Psoas muscle (tissue), 7 donors: ENCODE measurements at regions not wholly inside any gene's neighbourhood (a gene's known extent, or its start where the extent isn't known, plus 50 kb on each side); places are given as distances from the start of the nearest gene placed in this dataset.

ENCODE experiments used
- ATAC-seq, 4 donors: fragments of 200-7000 bp; cut with Tn5 transposase; one replicate each; pipeline ENCODE4 v1.9.1; 2020; ENCODE audit warnings: moderate library complexity in 3 of 4, mild to moderate bottlenecking in 2 of 4
- DNase-seq, 2 donors: peaks; one replicate each; pipeline ENCODE4 v3.0.0-alpha.2; 2020
- H3K27ac ChIP-seq: fragments of 200-600 bp; one replicate; pipeline ENCODE4 v1.8.0; 2022
- H3K27me3 ChIP-seq, 3 donors: fragments of 200-600 bp in 1 of 3; one replicate each; pipeline versions ENCODE4 v1.6.1 to v1.8.0; 2013 to 2022; ENCODE audit warnings: low read length in 2 of 3, mild to moderate bottlenecking in 2 of 3, moderate library complexity in 1 of 3; ENCODE audit not compliant: insufficient read depth in 3 of 3
- H3K36me3 ChIP-seq, 2 donors: fragments of 200-600 bp in 1 of 2; one replicate each; pipeline versions ENCODE4 v1.6.1 to v1.8.0; 2013 to 2022; ENCODE audit warnings: low read depth in 1 of 2, mild to moderate bottlenecking in 1 of 2, moderate library complexity in 1 of 2; ENCODE audit not compliant: insufficient read depth in 1 of 2
- H3K4me1 ChIP-seq: fragments of 200-600 bp; one replicate; pipeline ENCODE4 v1.8.0; 2022
- H3K4me3 ChIP-seq: fragments of 200-600 bp; one replicate; pipeline ENCODE4 v1.8.0; 2022; ENCODE audit warnings: mild to moderate bottlenecking
- H3K9me3 ChIP-seq: fragments of 200-600 bp; one replicate; pipeline ENCODE4 v1.8.0; 2022
- WGBS, 3 donors: extraction: QIAGEN DNeasy Blood & Tissue Kit; methylation state at CpG; one replicate each; pipeline versions ENCODE4 v1.1.6 to v1.1.7; 2013; 5-methylcytosine and 5-hydroxymethylcytosine counted together
- intact Hi-C, 2 donors: fragments of 100-400 bp; cut with DNase I; formaldehyde crosslinking; loops; one replicate each; pipeline versions ENCODE4 v1.11.0 to v1.14.2; 2022
- TF ChIP-seq, protein P1 (sequence below): fragments of 200-600 bp; IDR thresholded peaks from one replicate; pipeline ENCODE4 v1.8.0; 2022; ENCODE audit warnings: antibody characterized with exemption
- donor health status: healthy with polysubstance abuse.
- donor health status: DM: no; HTN: no; CAD: no; lungs with moderate emphysema.
- donor health status: Bipolar disorder and iron deficiency.
- donor health status: healthy.
- donor health status: DM: yes; HTN: yes; CAD: no.
- donor health status: DM: no; HTN: no; CAD: no.
- donor health status: DM: yes; HTN: yes; CAD: no.

GRCh38 chr4:3871881-3872833, 106.0 kb downstream of the ADRA2C start:
- intact Hi-C loops = no loop called here
- H3K4me3 ChIP-seq = no peak overlapping the region
- DNase-seq (peak in 1 of 2 donors; percentile 36), ATAC-seq (no peak)
- H3K27ac ChIP-seq = no peak overlapping the region
- H3K36me3 ChIP-seq = no peaks in the 10 kb centered on the region
- 11 to 13% (median 12%) methylated on average over 41 to 59 of the region's 59 CpGs for WGBS, 3 donors
- TF ChIP-seq, protein P1, sequence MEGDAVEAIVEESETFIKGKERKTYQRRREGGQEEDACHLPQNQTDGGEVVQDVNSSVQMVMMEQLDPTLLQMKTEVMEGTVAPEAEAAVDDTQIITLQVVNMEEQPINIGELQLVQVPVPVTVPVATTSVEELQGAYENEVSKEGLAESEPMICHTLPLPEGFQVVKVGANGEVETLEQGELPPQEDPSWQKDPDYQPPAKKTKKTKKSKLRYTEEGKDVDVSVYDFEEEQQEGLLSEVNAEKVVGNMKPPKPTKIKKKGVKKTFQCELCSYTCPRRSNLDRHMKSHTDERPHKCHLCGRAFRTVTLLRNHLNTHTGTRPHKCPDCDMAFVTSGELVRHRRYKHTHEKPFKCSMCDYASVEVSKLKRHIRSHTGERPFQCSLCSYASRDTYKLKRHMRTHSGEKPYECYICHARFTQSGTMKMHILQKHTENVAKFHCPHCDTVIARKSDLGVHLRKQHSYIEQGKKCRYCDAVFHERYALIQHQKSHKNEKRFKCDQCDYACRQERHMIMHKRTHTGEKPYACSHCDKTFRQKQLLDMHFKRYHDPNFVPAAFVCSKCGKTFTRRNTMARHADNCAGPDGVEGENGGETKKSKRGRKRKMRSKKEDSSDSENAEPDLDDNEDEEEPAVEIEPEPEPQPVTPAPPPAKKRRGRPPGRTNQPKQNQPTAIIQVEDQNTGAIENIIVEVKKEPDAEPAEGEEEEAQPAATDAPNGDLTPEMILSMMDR = no peak
- no peaks in the 10 kb centered on the region for H3K9me3 ChIP-seq
- no peaks in the 10 kb centered on the region for H3K4me1 ChIP-seq
- peaks cover 0 to 83% (median 38%) of the 10 kb centered on the region in 3 donors for H3K27me3 ChIP-seq

DNA sequence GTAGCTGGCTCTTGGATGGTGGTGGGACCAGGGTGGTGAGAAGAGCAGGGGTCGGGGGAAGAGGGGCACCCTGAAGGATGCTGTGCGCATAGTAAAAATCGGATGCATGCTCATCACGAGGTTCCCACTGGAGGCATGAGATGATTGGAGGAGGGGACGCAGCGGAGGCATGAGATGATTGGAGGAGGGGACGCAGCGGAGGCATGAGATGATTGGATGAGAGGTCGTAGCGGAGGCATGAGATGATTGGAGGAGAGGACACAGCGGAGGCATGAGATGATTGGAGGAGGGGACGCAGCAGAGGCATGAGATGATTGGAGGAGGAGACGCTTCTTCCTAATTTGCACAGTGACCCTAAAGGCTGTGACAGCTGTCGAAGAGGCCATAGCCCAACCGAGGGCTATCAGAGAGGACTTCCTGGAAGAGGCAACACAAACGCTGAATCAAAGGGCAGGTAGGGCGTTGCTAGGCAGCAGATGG, 106.7 kb downstream of the ADRA2C start:
- TF ChIP-seq, protein P1 = no peak
- Histone ChIP-seq H3K9me3 (peaks cover 4% of the 10 kb centered on the region), H3K4me3 (no peak overlapping the region), H3K36me3 (no peaks in the 10 kb centered on the region), H3K4me1 (no peaks in the 10 kb centered on the region), H3K27me3 (peaks cover 0 to 85% (median 38%) of the 10 kb centered on the region in 3 donors), H3K27ac (no peak overlapping the region)
- 63 to 69% (median 66%) methylated on average over 17 of the region's 17 CpGs for WGBS, 3 donors
- ATAC-seq (no peak), DNase-seq (no peak)
- intact Hi-C loops = no loop called here

DNA sequence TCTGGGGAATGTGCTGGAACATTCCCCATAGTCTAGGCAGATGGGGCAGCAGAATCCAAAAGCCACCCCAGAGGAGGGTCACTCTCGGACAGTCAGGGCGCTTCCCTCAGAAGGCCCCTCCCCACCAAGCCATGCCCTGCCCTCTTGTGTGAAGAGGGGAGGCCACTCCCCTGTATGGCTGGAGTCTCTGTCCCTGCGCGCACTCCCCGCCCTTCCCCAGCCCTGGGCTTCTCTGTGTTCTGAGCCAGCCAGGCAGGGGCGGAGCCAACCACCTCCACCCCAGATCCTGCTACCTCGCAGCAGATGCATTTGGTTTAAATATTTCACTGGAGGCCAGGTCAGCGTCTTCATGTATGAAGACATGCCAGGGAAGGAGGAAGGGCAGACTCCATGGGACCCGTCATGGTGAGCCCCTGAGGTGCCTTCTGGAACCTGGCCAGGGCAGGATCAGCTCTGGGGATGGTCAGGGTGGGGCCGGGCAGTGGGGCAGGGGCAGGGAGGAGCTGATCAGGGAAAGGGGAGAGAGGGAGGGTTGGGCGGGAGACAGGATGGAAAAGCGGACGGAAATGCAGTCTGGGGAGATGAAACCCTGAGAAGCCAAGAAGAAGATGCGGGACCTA, 107.3 kb downstream of the ADRA2C start:
- intact Hi-C loops = no loop called here
- ATAC-seq = no peak
- H3K27me3 ChIP-seq = peaks cover 0 to 91% (median 41%) of the 10 kb centered on the region in 3 donors

DNA sequence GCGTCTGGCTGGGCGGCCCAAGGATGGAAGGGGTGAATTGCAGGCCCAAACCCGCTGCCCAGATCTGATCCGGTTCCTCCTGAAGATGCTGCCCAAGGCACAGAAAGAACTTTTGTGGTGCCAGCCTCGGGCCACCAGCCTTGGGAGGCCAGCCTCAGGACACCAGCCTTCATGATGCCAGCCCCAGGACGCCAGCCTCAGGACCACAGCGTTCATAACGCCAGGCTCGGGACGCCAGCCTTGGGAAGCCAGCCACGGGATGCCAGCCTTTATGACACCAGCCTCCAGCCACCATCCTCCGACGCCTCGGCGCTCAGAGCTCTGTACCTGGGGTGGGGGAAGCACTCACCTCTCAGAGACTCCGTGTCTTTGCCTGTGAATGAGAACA, 107.8 kb downstream of the ADRA2C start:
- TF ChIP-seq, protein P1 = no peak
- WGBS, 3 donors = 65 to 71% (median 69%) methylated on average over 16 of the region's 16 CpGs
- no peak overlapping the region for H3K4me3 ChIP-seq
- H3K27me3 ChIP-seq = peaks cover 0 to 94% (median 43%) of the 10 kb centered on the region in 3 donors
- no peaks in the 10 kb centered on the region for H3K36me3 ChIP-seq
- ATAC-seq = no peak
- intact Hi-C loops = no loop called here
- H3K4me1 ChIP-seq = no peaks in the 10 kb centered on the region
- no peak overlapping the region for H3K27ac ChIP-seq
- DNase-seq = peak in 1 of 2 donors; percentile 35
- peaks cover 4% of the 10 kb centered on the region for H3K9me3 ChIP-seq

More for the DNA sequence above, 107.3 kb downstream of the ADRA2C start:
- H3K36me3 ChIP-seq = no peaks in the 10 kb centered on the region
- no peak overlapping the region for H3K27ac ChIP-seq
- H3K4me3 ChIP-seq = no peak overlapping the region
- H3K4me1 ChIP-seq = no peaks in the 10 kb centered on the region
- TF ChIP-seq, protein P1 = no peak
- DNase-seq = peak in 1 of 2 donors; percentile 35
- WGBS, 3 donors = 27 to 32% (median 31%) methylated on average over 14 of the region's 14 CpGs
- peaks cover 4% of the 10 kb centered on the region for H3K9me3 ChIP-seq
